Neural cell (in vitro differentiated cells): ENCODE measurements at regions not wholly inside any gene's neighbourhood (a gene's known extent, or its start where the extent isn't known, plus 50 kb on each side); places are given as distances from the start of the nearest gene placed in this dataset.

Source experiments
- EZH2 ChIP-seq: fragments of 200-600, 300-800 bp; shearing (Covaris generic), sonication (generic); IDR thresholded peaks from 2 replicates; pipeline ENCODE4 v1.6.1; 2014; ENCODE audit warnings: antibody characterized with exemption, low read length, borderline replicate concordance, mild to moderate bottlenecking; ENCODE audit not compliant: insufficient read depth, poor library complexity, severe bottlenecking
- TAF1 ChIP-seq: IDR thresholded peaks from 2 replicates; pipeline ENCODE4 v1.6.1; 2012; ENCODE audit warnings: low read depth
- TF ChIP-seq, protein P1 (sequence below): fragments of 450-650 bp; IDR thresholded peaks from 2 replicates; pipeline ENCODE4 v1.5.1; 2014; ENCODE audit warnings: antibody characterized with exemption, mild to moderate bottlenecking, moderate library complexity; ENCODE audit not compliant: poor library complexity, severe bottlenecking

DNA sequence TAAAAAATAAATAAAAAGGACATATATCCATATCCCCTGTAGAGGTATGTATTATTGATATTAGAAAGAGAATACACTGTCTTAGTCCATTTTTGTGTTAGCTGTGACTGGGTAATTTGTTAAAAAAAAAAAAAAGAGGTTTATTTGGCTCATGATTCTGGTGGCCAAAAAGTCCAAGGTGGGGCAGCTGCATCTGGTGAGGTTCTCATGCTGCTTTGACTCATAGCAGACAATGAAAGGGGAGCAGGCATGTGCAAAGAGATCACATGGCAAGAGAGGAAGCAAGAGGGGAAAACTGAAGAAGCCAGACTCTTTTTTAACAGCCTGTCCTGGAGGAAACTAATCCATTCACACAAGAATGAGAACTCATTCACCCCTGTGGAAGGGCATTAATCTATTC lies 101.6 kb upstream of the MAP4K3 start:
- TF ChIP-seq, protein P1, sequence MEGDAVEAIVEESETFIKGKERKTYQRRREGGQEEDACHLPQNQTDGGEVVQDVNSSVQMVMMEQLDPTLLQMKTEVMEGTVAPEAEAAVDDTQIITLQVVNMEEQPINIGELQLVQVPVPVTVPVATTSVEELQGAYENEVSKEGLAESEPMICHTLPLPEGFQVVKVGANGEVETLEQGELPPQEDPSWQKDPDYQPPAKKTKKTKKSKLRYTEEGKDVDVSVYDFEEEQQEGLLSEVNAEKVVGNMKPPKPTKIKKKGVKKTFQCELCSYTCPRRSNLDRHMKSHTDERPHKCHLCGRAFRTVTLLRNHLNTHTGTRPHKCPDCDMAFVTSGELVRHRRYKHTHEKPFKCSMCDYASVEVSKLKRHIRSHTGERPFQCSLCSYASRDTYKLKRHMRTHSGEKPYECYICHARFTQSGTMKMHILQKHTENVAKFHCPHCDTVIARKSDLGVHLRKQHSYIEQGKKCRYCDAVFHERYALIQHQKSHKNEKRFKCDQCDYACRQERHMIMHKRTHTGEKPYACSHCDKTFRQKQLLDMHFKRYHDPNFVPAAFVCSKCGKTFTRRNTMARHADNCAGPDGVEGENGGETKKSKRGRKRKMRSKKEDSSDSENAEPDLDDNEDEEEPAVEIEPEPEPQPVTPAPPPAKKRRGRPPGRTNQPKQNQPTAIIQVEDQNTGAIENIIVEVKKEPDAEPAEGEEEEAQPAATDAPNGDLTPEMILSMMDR, result no peak
- TF ChIP-seq TAF1 (no peak), EZH2 (no peak)
